CD4-positive, alpha-beta T cell treated with Interleukin-4 for 1 hour (primary cell): ENCODE measurements at regions not wholly inside any gene's neighbourhood (a gene's known extent, or its start where the extent isn't known, plus 50 kb on each side); places are given as distances from the start of the nearest gene placed in this dataset.
A peak's percentile ranks its signal among the peaks of the same experiment; 100 is the strongest.
"Not testable (repeated sequence)": the region's sequence is repeated elsewhere in the genome, so short reads cannot be mapped to it uniquely, and the experiment has no call there.

Experiments
- DNase-seq, 2 donors: peaks; one replicate each; pipeline ENCODE4 v3.0.0-alpha.2; 2020 to 2022

GRCh38 chr12:75658901-75659823, 147.8 kb upstream of the KRR1 start:
- no peak for DNase-seq

DNA sequence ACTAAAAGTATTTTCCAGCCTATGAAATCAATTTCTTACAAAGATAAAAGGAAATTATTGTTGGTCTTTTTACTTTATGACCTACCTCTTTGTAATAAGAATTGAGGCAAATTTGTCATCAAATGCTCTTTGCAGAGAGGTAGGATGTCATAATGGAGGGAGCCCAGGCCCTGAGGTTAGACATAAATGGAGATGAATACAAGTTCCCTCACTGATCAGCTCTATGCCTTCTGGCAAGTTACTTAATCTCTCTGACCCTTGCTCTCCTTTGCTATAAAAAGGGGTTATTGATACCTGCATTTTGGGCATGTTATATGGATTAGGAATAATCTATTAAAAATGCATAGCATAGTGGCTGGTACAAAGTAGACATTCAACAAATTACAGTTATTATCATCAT, 146.9 kb upstream of the KRR1 start:
- DNase-seq: no peak

DNA sequence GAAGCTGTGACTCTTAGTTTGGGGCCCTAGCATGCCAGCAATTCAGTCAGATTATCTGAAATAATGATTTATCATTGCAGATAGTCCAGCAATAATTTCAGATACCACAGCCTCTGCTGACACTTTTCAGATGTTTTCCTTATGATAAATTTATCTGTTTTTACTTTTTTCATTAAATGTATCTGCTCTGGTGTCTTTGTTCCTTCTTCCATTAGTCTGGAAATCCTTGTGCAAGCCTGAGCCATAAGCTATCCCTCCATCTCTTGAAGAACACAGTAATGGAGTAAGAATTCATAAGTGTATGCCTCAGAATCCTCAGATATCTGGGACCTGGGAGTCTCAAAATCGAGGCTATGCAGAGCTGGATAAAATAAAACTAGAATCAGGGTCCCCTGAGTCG, 146.4 kb upstream of the KRR1 start:
- no peak for DNase-seq

GRCh38 chr12:75657354-75657753, 145.9 kb upstream of the KRR1 start:
- DNase-seq: not testable (repeated sequence)

- no peak for DNase-seq
These were observed 145.2 kb upstream of the KRR1 start for GRCh38 chr12:75656648-75657047.

- DNase-seq: no peak
These were observed 144.8 kb upstream of the KRR1 start for GRCh38 chr12:75656210-75656609.

DNA sequence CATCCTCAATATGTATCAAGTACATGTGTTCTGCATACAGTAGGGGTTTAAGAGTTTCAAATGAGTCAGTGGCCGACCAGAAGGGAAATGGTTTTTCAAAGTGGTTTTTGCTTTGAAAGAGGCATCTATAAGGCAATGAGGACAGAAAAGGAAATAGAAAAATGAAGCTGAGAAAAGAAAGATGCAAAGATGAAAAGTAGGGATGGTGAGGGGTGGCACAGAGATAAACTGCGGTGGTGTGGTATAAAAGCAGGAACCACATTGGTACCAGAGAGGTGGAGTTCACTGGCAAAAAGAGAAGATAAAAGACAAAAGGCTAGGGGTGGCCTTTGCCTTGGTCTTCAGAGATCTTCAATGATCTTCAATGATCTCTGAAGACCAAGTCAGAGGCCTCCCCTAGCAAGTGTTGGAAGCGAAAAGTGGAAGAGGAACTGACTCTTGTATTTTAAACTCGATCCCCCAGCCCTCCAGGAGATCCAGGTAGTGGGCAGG, 144.0 kb upstream of the KRR1 start:
- no peak for DNase-seq

DNA sequence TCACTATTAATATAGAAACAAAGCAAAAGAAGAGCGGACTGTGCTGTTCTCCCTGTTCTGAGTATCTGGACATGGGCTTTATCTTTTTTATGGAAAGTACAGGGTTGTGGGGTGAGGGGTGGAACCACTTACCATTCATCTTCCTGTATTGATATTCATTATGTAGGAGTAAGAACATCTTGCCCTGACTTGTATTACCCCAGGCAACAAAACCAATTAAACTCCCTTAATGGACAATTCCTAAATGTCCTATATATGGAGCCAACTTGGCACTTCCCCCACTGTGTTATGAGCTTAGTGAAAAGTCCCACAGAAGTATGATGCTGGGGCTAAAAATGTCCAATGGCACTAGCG, 139.9 kb upstream of the KRR1 start:
- DNase-seq: no peak

GRCh38 chr12:75650595-75651341, 139.4 kb upstream of the KRR1 start:
- DNase-seq: no peak

- DNase-seq: no peak
These were observed 138.7 kb upstream of the KRR1 start for GRCh38 chr12:75650100-75650499.

- DNase-seq: no peak
These were observed 137.4 kb upstream of the KRR1 start for GRCh38 chr12:75648856-75649255.

GRCh38 chr12:75646329-75647210, 135.2 kb upstream of the KRR1 start:
- DNase-seq: no peak

- no peak for DNase-seq
These were observed 133.2 kb upstream of the KRR1 start for GRCh38 chr12:75644472-75645072.

DNA sequence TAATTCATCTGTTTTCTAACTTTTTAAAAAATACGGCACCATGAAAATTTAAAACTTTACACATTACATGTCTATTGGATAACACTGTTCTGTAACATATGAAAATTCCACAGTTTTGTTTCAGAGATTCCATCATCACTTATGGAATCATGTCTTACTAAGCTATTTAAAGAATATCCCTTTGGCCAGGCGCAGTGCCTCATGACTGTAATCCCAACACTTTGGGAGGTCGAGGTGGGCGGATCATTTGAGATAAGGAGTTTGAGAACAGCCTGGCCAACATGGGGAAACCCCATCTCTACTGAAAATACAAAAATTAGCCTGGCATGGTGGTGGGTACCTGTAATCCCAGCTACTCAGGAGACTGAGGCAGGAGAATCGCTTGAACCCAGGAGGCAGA, 131.7 kb upstream of the KRR1 start:
- DNase-seq: not testable (repeated sequence)

- DNase-seq: no peak
These were observed 130.8 kb upstream of the KRR1 start for GRCh38 chr12:75642226-75642625.

GRCh38 chr12:75641031-75641780, 129.8 kb upstream of the KRR1 start:
- DNase-seq: peak; percentile 29 to 35

GRCh38 chr12:75638792-75639191, 127.4 kb upstream of the KRR1 start:
- no peak for DNase-seq

DNA sequence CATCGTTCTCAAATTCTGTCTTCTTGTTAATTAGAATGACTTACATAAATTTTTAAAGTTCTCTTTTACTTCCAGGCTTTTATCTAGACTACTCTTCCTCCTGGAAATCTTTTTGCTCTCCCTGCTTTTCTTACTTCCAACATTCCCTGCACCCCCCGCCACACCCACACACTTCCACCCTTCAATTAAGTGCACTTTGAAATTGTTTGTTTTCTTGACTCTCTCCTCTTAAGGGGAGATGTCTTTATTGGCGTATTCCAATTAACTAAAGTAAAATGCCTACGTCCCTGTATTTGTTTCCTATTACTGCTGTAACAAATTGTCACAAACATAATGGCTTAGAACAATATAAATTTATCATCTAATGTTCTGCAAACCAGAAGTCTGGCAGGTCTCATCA, 125.2 kb upstream of the KRR1 start:
- DNase-seq: no peak

- DNase-seq: no peak
These were observed 124.4 kb upstream of the KRR1 start for GRCh38 chr12:75635606-75636444.
